ENCODE measurements at regions not wholly inside any gene's neighbourhood (a gene's known extent, or its start where the extent isn't known, plus 50 kb on each side); places are given as distances from the start of the nearest gene placed in this dataset.

- TF ChIP-seq CTCF (IDR thresholded peaks at IDR 0.05) (no peak), REST (IDR thresholded peaks at IDR 0.05; ENCODE audit: insufficient read depth in 1 of 2, low read depth in 2 of 2, low read length in 1 of 2) (no peak), POLR2AphosphoS5 (IDR thresholded peaks at IDR 0.05; ENCODE audit: low read depth, low read length) (no peak), TCF7L2 (IDR thresholded peaks at IDR 0.05; ENCODE audit: low read depth, low read length) (no peak)
These were observed 1071.2 kb upstream of the SEL1L start for GRCh38 chr14:82604819-82605218.
